H9 (cell line): ENCODE measurements at regions not wholly inside any gene's neighbourhood (a gene's known extent, or its start where the extent isn't known, plus 50 kb on each side); places are given as distances from the start of the nearest gene placed in this dataset.

ENCODE experiments used
- DNase-seq: peaks from one replicate; pipeline ENCODE4 v3.0.0-alpha.2; 2017
- H2AFZ ChIP-seq: one replicate; pipeline ENCODE4 v1.6.1; 2013; ENCODE audit warnings: mild to moderate bottlenecking, low read length, control low read depth, moderate library complexity
- H2AK5ac ChIP-seq: 2 replicates; pipeline ENCODE4 v1.6.1; 2013; ENCODE audit warnings: low read length, control low read depth, mixed read lengths; ENCODE audit not compliant: insufficient read length
- H2BK120ac ChIP-seq: one replicate; pipeline ENCODE4 v1.6.1; 2013; ENCODE audit warnings: low read depth, mild to moderate bottlenecking, low read length, control low read depth, inconsistent platforms; ENCODE audit not compliant: poor library complexity, severe bottlenecking
- H2BK12ac ChIP-seq: 2 replicates; pipeline ENCODE4 v1.6.1; 2013; ENCODE audit warnings: low read length, control low read depth, mixed read lengths, low read depth; ENCODE audit not compliant: insufficient read length
- H2BK15ac ChIP-seq: 2 replicates; pipeline ENCODE4 v1.6.1; 2013; ENCODE audit warnings: low read depth, low read length, control low read depth
- H2BK20ac ChIP-seq: one replicate; pipeline ENCODE4 v1.6.1; 2013; ENCODE audit warnings: low read depth, mild to moderate bottlenecking, low read length, control low read depth, inconsistent platforms; ENCODE audit not compliant: poor library complexity, severe bottlenecking
- H2BK5ac ChIP-seq: 2 replicates; pipeline ENCODE4 v1.6.1; 2013; ENCODE audit warnings: low read length, control low read depth, mixed read lengths; ENCODE audit not compliant: insufficient read length
- H3K14ac ChIP-seq: 2 replicates; pipeline ENCODE4 v1.6.1; 2013; ENCODE audit warnings: low read length, control low read depth; ENCODE audit not compliant: insufficient read depth
- H3K18ac ChIP-seq: 2 replicates; pipeline ENCODE4 v1.6.1; 2013; ENCODE audit warnings: low read depth, mild to moderate bottlenecking, mixed read lengths, low read length, control low read depth; ENCODE audit not compliant: insufficient read length
- H3K23ac ChIP-seq: 2 replicates; pipeline ENCODE4 v1.6.1; 2013; ENCODE audit warnings: low read length, control low read depth, mixed read lengths, low read depth; ENCODE audit not compliant: insufficient read length
- H3K23me2 ChIP-seq: 2 replicates; pipeline ENCODE4 v1.6.1; 2013; ENCODE audit warnings: low read depth, mild to moderate bottlenecking, mixed read lengths, low read length, control low read depth; ENCODE audit not compliant: insufficient read length, poor library complexity, severe bottlenecking
- H3K27ac ChIP-seq: 2 replicates; pipeline ENCODE4 v1.5.1; 2013; ENCODE audit warnings: low read length, control low read depth, mixed read lengths, low read depth; ENCODE audit not compliant: insufficient read length
- H3K27me3 ChIP-seq: 2 replicates; pipeline ENCODE4 v1.6.1; 2013; ENCODE audit warnings: low read length, control low read depth, inconsistent platforms; ENCODE audit not compliant: insufficient read depth
- H3K4ac ChIP-seq: 2 replicates; pipeline ENCODE4 v1.6.1; 2013; ENCODE audit warnings: low read depth, mild to moderate bottlenecking, control low read depth, inconsistent platforms, low read length, moderate library complexity
- H3K4me1 ChIP-seq: 2 replicates; pipeline ENCODE4 v1.6.1; 2013; ENCODE audit warnings: low read length, control low read depth, inconsistent platforms; ENCODE audit not compliant: insufficient read depth
- H3K4me2 ChIP-seq: 2 replicates; pipeline ENCODE4 v1.6.1; 2013; ENCODE audit warnings: low read length, control low read depth, mixed read lengths; ENCODE audit not compliant: insufficient read length, insufficient read depth
- H3K56ac ChIP-seq: 2 replicates; pipeline ENCODE4 v1.6.1; 2013; ENCODE audit warnings: low read depth, mild to moderate bottlenecking, mixed read lengths, low read length, control low read depth; ENCODE audit not compliant: insufficient read length
- H3K79me1 ChIP-seq: 2 replicates; pipeline ENCODE4 v1.6.1; 2013; ENCODE audit warnings: low read depth, mild to moderate bottlenecking, moderate library complexity, low read length, control low read depth, inconsistent platforms; ENCODE audit not compliant: insufficient read depth, poor library complexity, severe bottlenecking
- H3K79me2 ChIP-seq: 2 replicates; pipeline ENCODE4 v1.6.1; 2013; ENCODE audit warnings: low read length, control low read depth, inconsistent platforms; ENCODE audit not compliant: insufficient read depth
- H3K9ac ChIP-seq: 2 replicates; pipeline ENCODE4 v1.6.1; 2013; ENCODE audit warnings: low read length, control low read depth, mixed read lengths; ENCODE audit not compliant: insufficient read length; ENCODE audit errors: extremely low read depth
- H3K9me3 ChIP-seq: one replicate; pipeline ENCODE4 v1.6.1; 2013; ENCODE audit warnings: low read depth, low read length, inconsistent platforms; ENCODE audit not compliant: control insufficient read depth
- H3T11ph ChIP-seq: one replicate; pipeline ENCODE4 v1.6.1; 2013; ENCODE audit warnings: mild to moderate bottlenecking, low read length, control low read depth, inconsistent platforms
- H4K20me1 ChIP-seq: one replicate; pipeline ENCODE4 v1.6.1; 2013; ENCODE audit not compliant: control insufficient read depth, insufficient read length, insufficient read depth
- H4K5ac ChIP-seq: 2 replicates; pipeline ENCODE4 v1.6.1; 2013; ENCODE audit warnings: low read depth, mild to moderate bottlenecking, mixed read lengths, low read length, control low read depth; ENCODE audit not compliant: insufficient read length
- H4K8ac ChIP-seq: replicated peaks from 2 replicates; pipeline ENCODE4 v1.6.1; 2013; ENCODE audit warnings: low read length, control low read depth, mixed read lengths, low read depth; ENCODE audit not compliant: insufficient read length
- H4K91ac ChIP-seq: 2 replicates; pipeline ENCODE4 v1.6.1; 2013; ENCODE audit warnings: low read depth, mild to moderate bottlenecking, moderate library complexity, mixed read lengths, low read length, control low read depth; ENCODE audit not compliant: insufficient read length
- H3K27ac Mint-ChIP-seq, 3 experiments: 2 replicates in 2 of 3; 3 replicates in 1 of 3; pipeline ENCODE4 v1.8.0; 2020 to 2021; ENCODE audit warnings: mixed read lengths in 3 of 3, mild to moderate bottlenecking in 1 of 3, moderate library complexity in 1 of 3
- H3K27me3 Mint-ChIP-seq: 2 replicates; pipeline ENCODE4 v1.8.0; 2021; ENCODE audit warnings: low read depth, mild to moderate bottlenecking, moderate library complexity, mixed read lengths
- H3K36me3 Mint-ChIP-seq, 3 experiments: 2 replicates in 2 of 3; 3 replicates in 1 of 3; pipeline ENCODE4 v1.8.0; 2020 to 2021; ENCODE audit warnings: low read depth in 3 of 3, mixed read lengths in 3 of 3; ENCODE audit not compliant: insufficient read depth in 1 of 3
- H3K4me1 Mint-ChIP-seq, 2 experiments: 2 replicates each; pipeline ENCODE4 v1.8.0; 2020; ENCODE audit warnings: mixed read lengths in 2 of 2
- H3K4me3 Mint-ChIP-seq, 2 experiments: 2 replicates in 1 of 2; 3 replicates in 1 of 2; pipeline ENCODE4 v1.8.0; 2020 to 2021; ENCODE audit warnings: mild to moderate bottlenecking in 2 of 2, mixed read lengths in 2 of 2, moderate library complexity in 1 of 2
- H3K9me3 Mint-ChIP-seq, 2 experiments: 2 replicates in 1 of 2; 3 replicates in 1 of 2; pipeline ENCODE4 v1.8.0; 2020; ENCODE audit warnings: mild to moderate bottlenecking in 2 of 2, mixed read lengths in 2 of 2, moderate library complexity in 1 of 2
- CTCF ChIP-seq: fragments of 200-600 bp; sonication (generic); conservative IDR thresholded peaks from 3 replicates; pipeline ENCODE4 v1.8.0; 2021; ENCODE audit warnings: antibody characterized with exemption, mild to moderate bottlenecking
- WGBS: extraction: QIAGEN DNeasy Blood & Tissue Kit; methylation state at CpG from one replicate; pipeline ENCODE4 v1.1.7; 2013; ENCODE audit warnings: missing lambda C conversion rate, low lambda C conversion rate, mixed read lengths; ENCODE audit not compliant: insufficient read length; ENCODE audit errors: extremely low coverage; 5-methylcytosine and 5-hydroxymethylcytosine counted together

- Histone ChIP-seq H3K18ac (no peak overlapping the region), H2BK20ac (no peak overlapping the region), H4K8ac (no peak overlapping the region), H3K14ac (no peak overlapping the region), H3K56ac (no peak overlapping the region), H4K5ac (no peak overlapping the region), H3K23ac (no peak overlapping the region), H3K9me3 (no peaks in the 10 kb centered on the region), H3K79me2 (no peaks in the 10 kb centered on the region), H2AK5ac (no peak overlapping the region), H2AFZ (peak overlapping the region; percentile 51), H3K4ac (no peak overlapping the region), H3K27me3 (no peaks in the 10 kb centered on the region), H3K4me1 (no peaks in the 10 kb centered on the region), H3K79me1 (no peaks in the 10 kb centered on the region), H4K20me1 (no peaks in the 10 kb centered on the region), H3K9ac (no peak overlapping the region), H2BK120ac (no peak overlapping the region), H2BK15ac (no peak overlapping the region), H2BK5ac (no peak overlapping the region), H3T11ph (no peak overlapping the region), H2BK12ac (no peak overlapping the region), H4K91ac (no peak overlapping the region), H3K4me2 (no peak overlapping the region), H3K23me2 (no peaks in the 10 kb centered on the region), H3K27ac (no peak overlapping the region)
- no CpG with 5 or more reads among the region's 19 CpGs for WGBS
- Mint-ChIP-seq H3K36me3 (no peaks in the 10 kb centered on the region), H3K9me3 (no peaks in the 10 kb centered on the region), H3K4me3 (no peak overlapping the region), H3K4me1 (peaks cover 4 to 6% of the 10 kb centered on the region in 2 experiments), H3K27ac (no peak overlapping the region), H3K27me3 (peaks cover 13% of the 10 kb centered on the region)
- TF ChIP-seq CTCF: peak; percentile 94
- DNase-seq: peak; percentile 83
Measured at GRCh38 chr16:6682142-6682811, 650.4 kb upstream of the RBFOX1 start.
